Right lobe of liver (tissue), 6 donors: ENCODE measurements at regions not wholly inside any gene's neighbourhood (a gene's known extent, or its start where the extent isn't known, plus 50 kb on each side); places are given as distances from the start of the nearest gene placed in this dataset.
"Not testable (repeated sequence)": the region's sequence is repeated elsewhere in the genome, so short reads cannot be mapped to it uniquely, and the experiment has no call there.

Source experiments
- ATAC-seq, 4 donors: fragments of 200-7000 bp; cut with Tn5 transposase; one replicate each; pipeline ENCODE4 v1.9.1; 2020; ENCODE audit warnings: mild to moderate bottlenecking in 4 of 4, moderate library complexity in 4 of 4
- DNase-seq, 3 donors: peaks; one replicate each; pipeline ENCODE4 v3.0.0-alpha.2; 2020
- H3K27ac ChIP-seq, 3 donors: fragments of 200-600 bp; one replicate each; pipeline ENCODE4 v1.8.0; 2022
- H3K27me3 ChIP-seq, 2 donors: fragments of 200-600 bp; one replicate each; pipeline ENCODE4 v1.8.0; 2022
- H3K36me3 ChIP-seq, 4 donors: fragments of 200-600 bp; sonication (generic) in 1 of 4; one replicate each; pipeline versions ENCODE4 v1.5.1 to v1.8.0; 2017 to 2022; ENCODE audit warnings: control low read depth in 1 of 4
- H3K4me1 ChIP-seq, 4 donors: fragments of 200-600 bp; sonication (generic) in 1 of 4; one replicate each; pipeline versions ENCODE4 v1.5.1 to v1.8.0; 2017 to 2022; ENCODE audit warnings: control low read depth in 1 of 4
- H3K4me3 ChIP-seq, 3 donors: fragments of 200-600 bp; one replicate each; pipeline ENCODE4 v1.8.0; 2022
- H3K9me3 ChIP-seq, 4 donors: fragments of 200-600 bp; sonication (generic) in 1 of 4; one replicate each; pipeline versions ENCODE4 v1.5.1 to v1.8.0; 2017 to 2022; ENCODE audit warnings: control low read depth in 1 of 4
- POLR2A ChIP-seq: fragments of 450-650 bp; IDR thresholded peaks from one replicate; pipeline ENCODE4 v1.6.1; 2017; ENCODE audit warnings: antibody characterized with exemption, mild to moderate bottlenecking
- WGBS: methylation state at CpG from one replicate; pipeline ENCODE4 v1.1.6; 2018; ENCODE audit warnings: low coverage, low lambda C conversion rate; ENCODE audit not compliant: insufficient coverage; ENCODE audit errors: missing lambda C conversion rate; 5-methylcytosine and 5-hydroxymethylcytosine counted together
- intact Hi-C, 2 donors: fragments of 100-400 bp; cut with DNase I; formaldehyde crosslinking; loops; one replicate each; pipeline versions ENCODE4 v1.11.2 to v1.14.1; 2022
- TF ChIP-seq, protein P1 (sequence below), 4 donors: fragments of 200-600 bp in 3 of 4; fragments of 450-650 bp in 1 of 4; IDR thresholded peaks; one replicate each; pipeline versions ENCODE4 v1.5.1 to v1.8.0; 2016 to 2022; ENCODE audit warnings: antibody characterized with exemption in 4 of 4, mild to moderate bottlenecking in 2 of 4
- donor health status: DM: no; HTN: yes; CAD: no.
- donor health status: DM: no; HTN: no; CAD: no.
- donor health status: DM: no; HTN: no; CAD: no.
- donor health status: DM: no; HTN: yes; CAD: no.
- donor health status: DM: no; HTN: yes; CAD: no.

DNA sequence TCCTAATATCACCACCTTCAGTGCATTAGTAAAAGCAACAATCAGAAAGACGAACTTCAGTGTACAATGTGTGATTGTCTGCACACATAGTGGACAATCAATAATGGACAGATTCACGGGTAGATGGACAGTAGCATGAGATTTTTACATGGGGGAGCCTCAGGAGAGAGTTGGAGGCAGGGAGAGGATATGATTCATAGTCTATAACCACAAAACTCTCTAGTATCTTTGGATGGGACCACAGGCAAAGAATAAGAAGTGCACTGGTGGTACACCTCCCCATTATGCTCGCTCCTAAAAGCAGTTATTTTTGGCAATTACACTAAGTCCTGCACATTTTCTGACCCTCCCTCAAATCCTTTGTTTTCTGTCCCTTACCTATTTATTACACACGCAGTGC lies 624.4 kb upstream of the ACTRT1 start:
- ATAC-seq (no peak), DNase-seq (no peak)
- Histone ChIP-seq H3K36me3 (no peaks in the 10 kb centered on the region), H3K4me1 (no peaks in the 10 kb centered on the region), H3K27ac (no peak overlapping the region), H3K4me3 (no peak overlapping the region), H3K27me3 (no peaks in the 10 kb centered on the region), H3K9me3 (no peaks in the 10 kb centered on the region)
- 48% methylated on average over 4 of the region's 4 CpGs for WGBS
- TF ChIP-seq, protein P1, sequence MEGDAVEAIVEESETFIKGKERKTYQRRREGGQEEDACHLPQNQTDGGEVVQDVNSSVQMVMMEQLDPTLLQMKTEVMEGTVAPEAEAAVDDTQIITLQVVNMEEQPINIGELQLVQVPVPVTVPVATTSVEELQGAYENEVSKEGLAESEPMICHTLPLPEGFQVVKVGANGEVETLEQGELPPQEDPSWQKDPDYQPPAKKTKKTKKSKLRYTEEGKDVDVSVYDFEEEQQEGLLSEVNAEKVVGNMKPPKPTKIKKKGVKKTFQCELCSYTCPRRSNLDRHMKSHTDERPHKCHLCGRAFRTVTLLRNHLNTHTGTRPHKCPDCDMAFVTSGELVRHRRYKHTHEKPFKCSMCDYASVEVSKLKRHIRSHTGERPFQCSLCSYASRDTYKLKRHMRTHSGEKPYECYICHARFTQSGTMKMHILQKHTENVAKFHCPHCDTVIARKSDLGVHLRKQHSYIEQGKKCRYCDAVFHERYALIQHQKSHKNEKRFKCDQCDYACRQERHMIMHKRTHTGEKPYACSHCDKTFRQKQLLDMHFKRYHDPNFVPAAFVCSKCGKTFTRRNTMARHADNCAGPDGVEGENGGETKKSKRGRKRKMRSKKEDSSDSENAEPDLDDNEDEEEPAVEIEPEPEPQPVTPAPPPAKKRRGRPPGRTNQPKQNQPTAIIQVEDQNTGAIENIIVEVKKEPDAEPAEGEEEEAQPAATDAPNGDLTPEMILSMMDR (IDR thresholded peaks at IDR 0.05): no peak
- no peak for TF ChIP-seq POLR2A
- intact Hi-C loops: no loop called here

DNA sequence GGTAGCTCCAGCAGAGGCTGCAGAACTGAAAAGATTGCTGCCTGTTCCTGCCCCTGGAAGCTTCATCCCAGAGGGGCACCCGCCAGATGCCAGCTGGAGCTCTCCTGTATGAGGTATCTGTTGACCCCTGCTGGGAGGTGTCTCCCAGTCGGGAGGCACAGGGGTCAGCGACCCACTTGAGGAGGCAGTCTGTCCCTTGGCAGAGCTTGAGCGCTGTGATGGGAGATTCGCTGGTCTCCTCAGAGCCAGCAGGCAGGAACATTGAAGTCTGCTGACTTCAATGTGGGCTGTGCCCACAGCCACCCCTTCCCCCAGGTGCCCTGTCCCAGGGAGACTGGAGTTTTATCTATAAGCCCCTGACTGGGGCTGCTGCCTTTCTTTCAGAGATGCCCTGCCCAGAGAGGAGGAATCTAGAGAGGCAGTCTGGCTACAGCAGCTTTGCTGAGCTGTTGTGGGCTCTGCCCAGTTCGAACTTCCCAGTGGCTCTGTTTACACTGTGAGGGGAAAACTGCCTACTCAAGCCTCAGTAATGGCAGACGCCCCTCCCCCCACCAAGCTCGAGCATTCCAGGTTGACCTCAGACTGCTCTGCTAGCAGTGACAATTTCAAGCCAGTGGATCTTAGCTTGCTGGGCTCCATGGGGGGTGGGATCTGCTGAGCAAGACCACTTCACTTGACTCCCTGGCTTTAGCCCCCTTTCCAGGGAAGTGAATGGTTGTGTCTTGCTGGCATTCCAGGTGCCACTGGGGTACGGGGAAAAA lies 622.3 kb upstream of the ACTRT1 start:
- H3K9me3 ChIP-seq, intact Hi-C loops, H3K27me3 ChIP-seq, H3K27ac ChIP-seq, H3K4me1 ChIP-seq, ATAC-seq, H3K36me3 ChIP-seq, DNase-seq, H3K4me3 ChIP-seq: not testable (repeated sequence)
- 20% methylated on average over 2 of the region's 9 CpGs for WGBS

DNA sequence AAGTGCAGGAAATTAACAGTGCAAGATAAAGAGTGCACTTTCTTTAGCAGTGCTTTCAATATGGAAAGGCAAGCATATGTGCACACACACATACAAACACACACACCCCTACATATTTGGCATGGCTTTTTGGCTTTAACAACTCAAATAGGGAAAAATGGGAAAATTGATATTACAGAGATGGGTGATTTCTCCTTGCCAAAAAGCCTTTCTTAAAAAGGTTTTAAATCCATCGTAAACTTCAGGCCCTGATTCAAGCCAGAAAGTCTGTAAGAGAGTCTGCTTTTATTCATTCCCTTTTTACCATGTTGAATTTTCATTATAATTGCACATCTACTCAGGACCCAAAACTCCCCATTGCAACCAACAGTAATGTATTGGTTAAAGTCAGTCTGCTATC lies 612.0 kb upstream of the ACTRT1 start:
- intact Hi-C loops: no loop called here
- H3K4me3 ChIP-seq: no peak overlapping the region
- DNase-seq: no peak
- H3K4me1 ChIP-seq: no peaks in the 10 kb centered on the region
- no peaks in the 10 kb centered on the region for H3K27me3 ChIP-seq
- H3K27ac ChIP-seq: no peak overlapping the region
- TF ChIP-seq, protein P1 (IDR thresholded peaks at IDR 0.05): no peak
- TF ChIP-seq POLR2A: no peak
- no peak for ATAC-seq
- 50% methylated on average over 1 of the region's 1 CpG for WGBS
- no peaks in the 10 kb centered on the region for H3K9me3 ChIP-seq
- no peaks in the 10 kb centered on the region for H3K36me3 ChIP-seq

DNA sequence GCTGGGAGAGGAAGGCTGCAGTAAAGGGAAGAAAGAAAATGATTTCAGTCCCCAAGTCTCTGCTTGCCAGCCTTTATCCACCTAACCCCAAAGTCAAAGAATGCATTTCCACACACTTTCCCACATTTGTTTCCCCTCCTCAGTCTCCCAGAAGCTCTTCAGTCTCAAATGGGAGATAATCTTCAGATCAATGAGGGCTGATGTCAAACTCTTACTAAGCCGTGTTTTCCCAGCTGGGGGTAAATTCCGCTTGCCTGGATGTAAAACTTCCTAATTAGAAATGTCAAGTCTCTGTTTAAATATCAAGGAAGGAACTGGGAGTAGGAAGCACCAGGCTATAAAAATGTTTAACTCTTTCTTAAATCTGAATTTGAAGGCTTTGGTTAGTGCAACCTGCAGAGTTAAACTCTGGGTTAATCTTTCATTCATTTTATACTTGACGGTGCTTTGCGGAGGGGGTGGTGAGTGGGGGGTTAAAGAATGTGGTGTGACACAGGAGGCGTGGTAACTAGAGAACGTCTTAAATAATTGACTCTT lies 601.4 kb upstream of the ACTRT1 start:
- Histone ChIP-seq H3K27ac (no peak overlapping the region), H3K4me3 (no peak overlapping the region), H3K27me3 (no peaks in the 10 kb centered on the region), H3K4me1 (no peaks in the 10 kb centered on the region), H3K36me3 (no peaks in the 10 kb centered on the region), H3K9me3 (no peaks in the 10 kb centered on the region)
- 18% methylated on average over 6 of the region's 6 CpGs for WGBS
- ATAC-seq (no peak), DNase-seq (no peak)
- TF ChIP-seq, protein P1 (IDR thresholded peaks at IDR 0.05): no peak
- TF ChIP-seq POLR2A: no peak
- intact Hi-C loops: no loop called here

DNA sequence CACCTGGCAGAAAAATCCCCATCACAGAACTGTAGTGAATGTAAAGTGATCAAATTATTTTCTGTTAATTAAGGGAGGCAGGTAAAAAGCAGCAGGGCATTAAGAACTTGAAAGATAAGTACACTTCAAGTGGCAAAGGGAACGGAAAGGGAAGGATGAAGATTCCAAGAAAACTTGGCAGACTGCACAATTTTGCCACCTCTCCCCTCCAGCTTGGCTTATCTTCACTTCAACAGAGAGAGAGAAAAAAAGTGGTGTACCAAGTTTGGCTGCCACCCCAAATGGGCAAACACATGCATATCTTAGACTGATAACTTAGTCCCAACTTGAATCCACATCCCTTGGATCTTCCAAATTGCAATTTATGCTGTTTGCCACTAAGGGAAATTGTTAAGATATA lies 598.1 kb upstream of the ACTRT1 start:
- TF ChIP-seq, protein P1 (IDR thresholded peaks at IDR 0.05): no peak
- TF ChIP-seq POLR2A: no peak
- no peak for DNase-seq
- whole genome bisulfite sequencing: 60% methylated on average over 1 of the region's 1 CpG
- intact Hi-C loops: no loop called here
- Histone ChIP-seq H3K4me1 (no peaks in the 10 kb centered on the region), H3K27ac (no peak overlapping the region), H3K9me3 (no peaks in the 10 kb centered on the region), H3K27me3 (no peaks in the 10 kb centered on the region), H3K4me3 (no peak overlapping the region), H3K36me3 (no peaks in the 10 kb centered on the region)
- ATAC-seq: no peak
